ENCODE measurements at regions not wholly inside any gene's neighbourhood (a gene's known extent, or its start where the extent isn't known, plus 50 kb on each side); places are given as distances from the start of the nearest gene placed in this dataset.

GRCh38 chr5:92472981-92473566 lies 1090.0 kb upstream of the ARRDC3 start:
- intact Hi-C loops (cut with DNase I): no loop called here
- Histone ChIP-seq H3K9me3 (no peaks in the 10 kb centered on the region), H3K4me3 (no peak overlapping the region), H3K4me1 (ENCODE audit: insufficient read depth) (peaks cover under 1% of the 10 kb centered on the region), H3K27me3 (no peaks in the 10 kb centered on the region), H3K27ac (no peak overlapping the region), H3K36me3 (no peaks in the 10 kb centered on the region)
- no peak for TF ChIP-seq CTCF (IDR thresholded peaks at IDR 0.05)
- TF ChIP-seq EP300 (IDR thresholded peaks at IDR 0.05): no peak
- no peak for TF ChIP-seq POLR2A (IDR thresholded peaks at IDR 0.05)
- no peak for DNase-seq
- WGBS, 3 donors: 72 to 89% (median 86%) methylated on average over 1 of the region's 1 CpG

- Histone ChIP-seq H3K4me1 (ENCODE audit: insufficient read depth) (peaks cover 2% of the 10 kb centered on the region), H3K36me3 (no peaks in the 10 kb centered on the region), H3K27me3 (no peaks in the 10 kb centered on the region), H3K9me3 (no peaks in the 10 kb centered on the region), H3K27ac (no peak overlapping the region), H3K4me3 (no peak overlapping the region)
- DNase-seq: no peak
- intact Hi-C loops (cut with DNase I): no loop called here
- WGBS, 3 donors: 65 to 70% (median 68%) methylated on average over 2 of the region's 2 CpGs
- no peak for TF ChIP-seq POLR2A (IDR thresholded peaks at IDR 0.05)
- no peak for TF ChIP-seq EP300 (IDR thresholded peaks at IDR 0.05)
- TF ChIP-seq CTCF (IDR thresholded peaks at IDR 0.05): no peak
Observed at GRCh38 chr5:92471861-92472260, 1088.7 kb upstream of the ARRDC3 start.

GRCh38 chr5:92470770-92471169 lies 1087.7 kb upstream of the ARRDC3 start:
- no peaks in the 10 kb centered on the region for H3K27me3 ChIP-seq
- H3K27ac ChIP-seq: no peak overlapping the region
- no peak for TF ChIP-seq POLR2A (IDR thresholded peaks at IDR 0.05)
- no peak for TF ChIP-seq CTCF (IDR thresholded peaks at IDR 0.05)
- no peak for TF ChIP-seq EP300 (IDR thresholded peaks at IDR 0.05)
- H3K36me3 ChIP-seq: no peaks in the 10 kb centered on the region
- intact Hi-C loops (cut with DNase I): no loop called here
- H3K4me3 ChIP-seq: no peak overlapping the region
- peaks cover 2% of the 10 kb centered on the region for H3K4me1 ChIP-seq (ENCODE audit: insufficient read depth)
- no peak for DNase-seq
- H3K9me3 ChIP-seq: no peaks in the 10 kb centered on the region

GRCh38 chr5:92468295-92468694 lies 1085.2 kb upstream of the ARRDC3 start:
- TF ChIP-seq POLR2A (IDR thresholded peaks at IDR 0.05) (no peak), EP300 (IDR thresholded peaks at IDR 0.05) (no peak), CTCF (IDR thresholded peaks at IDR 0.05) (no peak)
- Histone ChIP-seq H3K27ac (no peak overlapping the region), H3K4me1 (ENCODE audit: insufficient read depth) (peaks cover 2% of the 10 kb centered on the region), H3K4me3 (no peak overlapping the region), H3K36me3 (no peaks in the 10 kb centered on the region), H3K9me3 (no peaks in the 10 kb centered on the region), H3K27me3 (no peaks in the 10 kb centered on the region)
- intact Hi-C loops (cut with DNase I): no loop called here
- no peak for DNase-seq
- 21 to 42% (median 32%) methylated on average over 4 of the region's 4 CpGs for WGBS, 3 donors
